ENCODE measurements at regions not wholly inside any gene's neighbourhood (a gene's known extent, or its start where the extent isn't known, plus 50 kb on each side); places are given as distances from the start of the nearest gene placed in this dataset.

GRCh38 chr2:66846887-66847286 lies 412.0 kb downstream of the MEIS1 start:
- CTCF ChIA-PET, result no interaction called here

More at GRCh38 chr2:66846887-66847286, 412.0 kb downstream of the MEIS1 start:
- TF ChIP-seq FOS (IDR thresholded peaks at IDR 0.05; ENCODE audit: borderline replicate concordance, insufficient read depth, low read length) (no peak), JUN (IDR thresholded peaks at IDR 0.05; ENCODE audit: borderline replicate concordance, insufficient read depth, insufficient read length, low read depth) (no peak), POLR2A (IDR thresholded peaks at IDR 0.05; ENCODE audit: low read depth, low read length) (no peak), POLR2AphosphoS5 (IDR thresholded peaks at IDR 0.05; ENCODE audit: insufficient read depth, low read depth, low read length) (no peak), MAX (IDR thresholded peaks at IDR 0.05; ENCODE audit: insufficient read depth, insufficient read length) (no peak), GATA2 (IDR thresholded peaks at IDR 0.05; ENCODE audit: insufficient read depth, insufficient read length, low read depth, low read length) (no peak), CTCF (IDR thresholded peaks at IDR 0.05; ENCODE audit: extremely low read depth in 1 of 2, insufficient read depth in 1 of 2, low read depth in 1 of 2, low read length in 2 of 2) (no peak), MYC (IDR thresholded peaks at IDR 0.05; ENCODE audit: low read depth, low read length) (no peak), EZH2 (IDR thresholded peaks at IDR 0.05; ENCODE audit: borderline replicate concordance, low read depth, low read length, severe bottlenecking) (no peak)
- H3K4me2 ChIP-seq (ENCODE audit: insufficient read depth, low read length), result no peak overlapping the region
- no peak for DNase-seq (ENCODE audit: low read depth, low spot score)
- peaks cover 0 to 3% of the 10 kb centered on the region in 2 experiments for H3K27me3 ChIP-seq (ENCODE audit: control insufficient read depth in 2 of 2, insufficient read depth in 2 of 2, low read length in 2 of 2)
- H3K27ac ChIP-seq (ENCODE audit: insufficient read depth, low read depth, low read length), result no peak overlapping the region
- BruUV-seq (replicated peaks), result no TSS peak
- H3K79me2 ChIP-seq (ENCODE audit: control insufficient read depth, insufficient read depth, low read length), result no peaks in the 10 kb centered on the region
- intact Hi-C loops (cut with micrococcal nuclease) (no loop called here), dilution Hi-C loops (cut with MboI; ENCODE audit: extremely low pct_ligation_motif_present, low sequenced_read_pairs) (no loop called here)
- no peak overlapping the region for H3K4me3 ChIP-seq (replicated peaks in 1 of 3; ENCODE audit: insufficient read depth in 1 of 3, low read depth in 1 of 3, low read length in 3 of 3)
- H3K9me1 ChIP-seq (replicated peaks; ENCODE audit: control insufficient read depth, extremely low read depth, insufficient read depth, low read length), result no peaks in the 10 kb centered on the region
- H2AFZ ChIP-seq (ENCODE audit: low read depth, low read length), result no peak overlapping the region
- H3K36me3 ChIP-seq (ENCODE audit: control insufficient read depth in 2 of 2, extremely low read depth in 1 of 2, insufficient read depth in 2 of 2, low read length in 2 of 2), result no peaks in the 10 kb centered on the region
- POLR2A ChIA-PET, result no interaction called here
- no peaks in the 10 kb centered on the region for H3K9me3 ChIP-seq (replicated peaks; ENCODE audit: control insufficient read depth, insufficient read depth, low read length)
- no peaks in the 10 kb centered on the region for H4K20me1 ChIP-seq (replicated peaks; ENCODE audit: control insufficient read depth, extremely low read depth, insufficient read depth, low read length)
- no peak for FAIRE-seq
- no peak overlapping the region for H3K9ac ChIP-seq (replicated peaks; ENCODE audit: extremely low read depth, insufficient read depth, low read length)
- H3K4me1 ChIP-seq (ENCODE audit: control insufficient read depth, extremely low read depth, insufficient read depth, low read length), result no peaks in the 10 kb centered on the region

All from endothelial cell of umbilical vein (primary cell).